ENCODE measurements at regions not wholly inside any gene's neighbourhood (a gene's known extent, or its start where the extent isn't known, plus 50 kb on each side); places are given as distances from the start of the nearest gene placed in this dataset.

- H3K4me3 ChIP-seq = no peak overlapping the region
- no peaks in the 10 kb centered on the region for H3K9me3 ChIP-seq
- ATAC-seq = no peak
- 65 to 71% (median 67%) methylated on average over 8 of the region's 8 CpGs for WGBS, 3 donors
- H3K27me3 ChIP-seq (ENCODE audit: insufficient read depth in 3 of 3, low read length in 2 of 3) = peaks cover 0 to under 1% (median 0%) of the 10 kb centered on the region in 3 donors
- no peaks in the 10 kb centered on the region for H3K4me1 ChIP-seq
- no peak overlapping the region for H3K27ac ChIP-seq
- H3K36me3 ChIP-seq (ENCODE audit: insufficient read depth in 1 of 2, low read depth in 1 of 2) = no peaks in the 10 kb centered on the region
- TF ChIP-seq CTCF (IDR thresholded peaks at IDR 0.05) = no peak
- DNase-seq = no peak
- intact Hi-C loops (cut with DNase I) = no loop called here
These were observed 532.2 kb downstream of the CDH26 start for GRCh38 chr20:60490217-60491050.

- no peak overlapping the region for H3K27ac ChIP-seq
- TF ChIP-seq CTCF (IDR thresholded peaks at IDR 0.05) = no peak
- H3K9me3 ChIP-seq = no peaks in the 10 kb centered on the region
- no peak overlapping the region for H3K4me3 ChIP-seq
- ATAC-seq (peak in 1 of 4 donors; percentile 33), DNase-seq (no peak)
- H3K36me3 ChIP-seq (ENCODE audit: insufficient read depth in 1 of 2, low read depth in 1 of 2) = no peaks in the 10 kb centered on the region
- 21 to 38% (median 27%) methylated on average over 5 of the region's 5 CpGs for WGBS, 3 donors
- intact Hi-C loops (cut with DNase I) = no loop called here
- no peaks in the 10 kb centered on the region for H3K4me1 ChIP-seq
- no peaks in the 10 kb centered on the region for H3K27me3 ChIP-seq (ENCODE audit: insufficient read depth in 3 of 3, low read length in 2 of 3)
These were observed 532.9 kb downstream of the CDH26 start for GRCh38 chr20:60491051-60491581.

- WGBS, 3 donors = 74 to 83% (median 80%) methylated on average over 3 of the region's 3 CpGs
- no peak overlapping the region for H3K27ac ChIP-seq
- intact Hi-C loops (cut with DNase I) = no loop called here
- H3K4me3 ChIP-seq = no peak overlapping the region
- no peaks in the 10 kb centered on the region for H3K4me1 ChIP-seq
- no peaks in the 10 kb centered on the region for H3K27me3 ChIP-seq (ENCODE audit: insufficient read depth in 3 of 3, low read length in 2 of 3)
- H3K36me3 ChIP-seq (ENCODE audit: insufficient read depth in 1 of 2, low read depth in 1 of 2) = no peaks in the 10 kb centered on the region
- ATAC-seq (no peak), DNase-seq (no peak)
- no peak for TF ChIP-seq CTCF (IDR thresholded peaks at IDR 0.05)
- no peaks in the 10 kb centered on the region for H3K9me3 ChIP-seq
These were observed 536.3 kb downstream of the CDH26 start for GRCh38 chr20:60494476-60494875.

GRCh38 chr20:60497298-60498035, 539.2 kb downstream of the CDH26 start:
- intact Hi-C loops (cut with DNase I) = no loop called here
- no peak overlapping the region for H3K4me3 ChIP-seq
- no peaks in the 10 kb centered on the region for H3K4me1 ChIP-seq
- no peaks in the 10 kb centered on the region for H3K27me3 ChIP-seq (ENCODE audit: insufficient read depth in 3 of 3, low read length in 2 of 3)
- no peak for TF ChIP-seq CTCF (IDR thresholded peaks at IDR 0.05)
- no peak for DNase-seq
- no peaks in the 10 kb centered on the region for H3K36me3 ChIP-seq (ENCODE audit: insufficient read depth in 1 of 2, low read depth in 1 of 2)
- ATAC-seq = no peak
- 61 to 80% (median 74%) methylated on average over 4 of the region's 4 CpGs for WGBS, 3 donors
- no peaks in the 10 kb centered on the region for H3K9me3 ChIP-seq
- no peak overlapping the region for H3K27ac ChIP-seq
